Heart left ventricle (tissue), 13 donors: ENCODE measurements at regions not wholly inside any gene's neighbourhood (a gene's known extent, or its start where the extent isn't known, plus 50 kb on each side); places are given as distances from the start of the nearest gene placed in this dataset.

Experiments used
- CTCF ChIP-seq, 12 donors: fragments of 200-600 bp; sonication (generic) in 4 of 12; IDR thresholded peaks; one replicate each; pipeline versions ENCODE4 v1.5.0 to v1.8.0; 2018 to 2022; ENCODE audit warnings: antibody characterized with exemption in 12 of 12, mild to moderate bottlenecking in 5 of 12
- POLR2A ChIP-seq, 2 donors: fragments of 450-650 bp; IDR thresholded peaks; one replicate each; pipeline ENCODE4 v1.6.1; 2017; ENCODE audit warnings: antibody characterized with exemption in 2 of 2, mild to moderate bottlenecking in 2 of 2, moderate library complexity in 2 of 2
- donor health status: ischemic (EF 13 %, LVEDD 7.1; RV severe dilation, severe dysfunction).
- donor health status: DM: no; HTN: yes; CAD: no.
- donor health status: DM: no; HTN: no; CAD: no.
- donor health status: ischemic (EF 25% LVEDD 6.9; RV normal size, moderate dysfunction).
- donor health status: ischemic (EF 25% LVEDD 5.7; RV mildly dilated, moderate dysfunction).
- donor health status: ischemic (EF 35%, LVEDD 5.7; RV mildly dilated, moderate dysfunction).
- donor health status: nonischemic (EF 11% LVEDD 7.7; RV severe dilation, severe dysfunction).
- donor health status: DM: yes; HTN: yes; CAD: no.
- donor health status: PGD.
- donor health status: ischemic (EF 29% LVEDD 5.4; RV normal size, mild dysfunction).
- donor health status: nonischemic (EF 23%, LVEDD 6.1; RV moderate dilation, normal function).

- TF ChIP-seq CTCF (IDR thresholded peaks at IDR 0.05) (no peak), POLR2A (IDR thresholded peaks at IDR 0.05) (no peak)
These were observed 593.4 kb downstream of the GABRG1 start for GRCh38 chr4:45530498-45530897.
